OCI-LY7 (cell line): ENCODE measurements at regions not wholly inside any gene's neighbourhood (a gene's known extent, or its start where the extent isn't known, plus 50 kb on each side); places are given as distances from the start of the nearest gene placed in this dataset.

Experiments used
- EZH2phosphoT487 ChIP-seq: fragments of 200-600 bp; sonication (generic); IDR thresholded peaks from 2 replicates; pipeline ENCODE4 v1.6.1; 2018; ENCODE audit warnings: low read depth, borderline replicate concordance, mild to moderate bottlenecking, mixed run types, antibody characterized with exemption, low read length, moderate library complexity, mixed read lengths
- TF ChIP-seq, protein P1 (sequence below): fragments of 200-600 bp; sonication (generic); conservative IDR thresholded peaks from 2 replicates; pipeline ENCODE4 v1.5.1; 2014; ENCODE audit warnings: mild to moderate bottlenecking, antibody characterized with exemption, low read length, moderate library complexity, mixed read lengths

DNA sequence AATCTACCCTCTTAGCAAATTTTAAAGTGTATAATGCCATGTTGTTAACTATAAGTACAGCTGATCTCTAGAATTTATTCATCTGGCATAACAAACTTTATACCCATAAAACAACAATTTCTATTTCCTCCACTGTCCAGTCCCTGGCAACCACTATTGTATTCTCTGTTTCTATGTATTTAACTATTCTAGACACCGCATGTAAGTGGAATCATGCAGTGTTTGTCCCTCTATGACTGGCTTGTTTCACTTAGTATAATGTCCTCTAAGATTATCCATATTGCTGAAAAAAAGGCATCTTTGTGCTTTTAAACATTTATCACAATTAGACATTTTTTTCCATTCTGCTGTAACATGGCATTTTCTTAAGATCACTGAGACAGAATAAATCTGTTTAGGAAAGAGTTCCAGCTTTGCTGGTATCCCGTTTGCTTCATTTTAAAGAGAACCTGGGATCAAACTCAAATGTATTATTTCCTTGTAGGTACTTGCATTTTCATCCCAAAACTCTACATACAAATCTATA, 1191.0 kb downstream of the SLITRK5 start:
- no peak for TF ChIP-seq EZH2phosphoT487
- TF ChIP-seq, protein P1, sequence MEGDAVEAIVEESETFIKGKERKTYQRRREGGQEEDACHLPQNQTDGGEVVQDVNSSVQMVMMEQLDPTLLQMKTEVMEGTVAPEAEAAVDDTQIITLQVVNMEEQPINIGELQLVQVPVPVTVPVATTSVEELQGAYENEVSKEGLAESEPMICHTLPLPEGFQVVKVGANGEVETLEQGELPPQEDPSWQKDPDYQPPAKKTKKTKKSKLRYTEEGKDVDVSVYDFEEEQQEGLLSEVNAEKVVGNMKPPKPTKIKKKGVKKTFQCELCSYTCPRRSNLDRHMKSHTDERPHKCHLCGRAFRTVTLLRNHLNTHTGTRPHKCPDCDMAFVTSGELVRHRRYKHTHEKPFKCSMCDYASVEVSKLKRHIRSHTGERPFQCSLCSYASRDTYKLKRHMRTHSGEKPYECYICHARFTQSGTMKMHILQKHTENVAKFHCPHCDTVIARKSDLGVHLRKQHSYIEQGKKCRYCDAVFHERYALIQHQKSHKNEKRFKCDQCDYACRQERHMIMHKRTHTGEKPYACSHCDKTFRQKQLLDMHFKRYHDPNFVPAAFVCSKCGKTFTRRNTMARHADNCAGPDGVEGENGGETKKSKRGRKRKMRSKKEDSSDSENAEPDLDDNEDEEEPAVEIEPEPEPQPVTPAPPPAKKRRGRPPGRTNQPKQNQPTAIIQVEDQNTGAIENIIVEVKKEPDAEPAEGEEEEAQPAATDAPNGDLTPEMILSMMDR = no peak
